Mucosa of descending colon (tissue), 3 donors: ENCODE measurements at regions not wholly inside any gene's neighbourhood (a gene's known extent, or its start where the extent isn't known, plus 50 kb on each side); places are given as distances from the start of the nearest gene placed in this dataset.
"Not testable (repeated sequence)": the region's sequence is repeated elsewhere in the genome, so short reads cannot be mapped to it uniquely, and the experiment has no call there.

ENCODE experiments used
- ATAC-seq: fragments of 200-7000 bp; cut with Tn5 transposase; one replicate; pipeline ENCODE4 v1.9.1; 2020; ENCODE audit warnings: mild to moderate bottlenecking, moderate library complexity
- DNase-seq, 3 donors: peaks; one replicate each; pipeline ENCODE4 v3.0.0-alpha.2; 2020
- H3K36me3 ChIP-seq: fragments of 200-600 bp; one replicate; pipeline ENCODE4 v1.8.0; 2021; ENCODE audit warnings: low read depth, mild to moderate bottlenecking
- H3K4me1 ChIP-seq: fragments of 200-600 bp; one replicate; pipeline ENCODE4 v1.8.0; 2021; ENCODE audit warnings: low read depth, mild to moderate bottlenecking
- H3K4me3 ChIP-seq: fragments of 200-600 bp; one replicate; pipeline ENCODE4 v1.8.0; 2021; ENCODE audit warnings: mild to moderate bottlenecking
- H3K9me3 ChIP-seq: fragments of 200-600 bp; one replicate; pipeline ENCODE4 v1.8.0; 2021; ENCODE audit warnings: mild to moderate bottlenecking
- intact Hi-C, 2 donors: fragments of 100-400 bp; cut with DNase I in 1 of 2; cut with micrococcal nuclease in 1 of 2; formaldehyde crosslinking; loops; one replicate each; pipeline versions ENCODE4 v1.11.0 to v1.11.1; 2022; cut with DNase I, micrococcal nuclease
- TF ChIP-seq, protein P1 (sequence below): fragments of 200-600 bp; IDR thresholded peaks from one replicate; pipeline ENCODE4 v1.8.0; 2022; ENCODE audit warnings: antibody characterized with exemption, mild to moderate bottlenecking
- donor health status: DM: no; HTN: no; CAD: no; lungs with moderate emphysema.
- donor health status: DM: no; HTN: no; CAD: no.
- donor health status: DM: no; HTN: yes; CAD: no.

DNA sequence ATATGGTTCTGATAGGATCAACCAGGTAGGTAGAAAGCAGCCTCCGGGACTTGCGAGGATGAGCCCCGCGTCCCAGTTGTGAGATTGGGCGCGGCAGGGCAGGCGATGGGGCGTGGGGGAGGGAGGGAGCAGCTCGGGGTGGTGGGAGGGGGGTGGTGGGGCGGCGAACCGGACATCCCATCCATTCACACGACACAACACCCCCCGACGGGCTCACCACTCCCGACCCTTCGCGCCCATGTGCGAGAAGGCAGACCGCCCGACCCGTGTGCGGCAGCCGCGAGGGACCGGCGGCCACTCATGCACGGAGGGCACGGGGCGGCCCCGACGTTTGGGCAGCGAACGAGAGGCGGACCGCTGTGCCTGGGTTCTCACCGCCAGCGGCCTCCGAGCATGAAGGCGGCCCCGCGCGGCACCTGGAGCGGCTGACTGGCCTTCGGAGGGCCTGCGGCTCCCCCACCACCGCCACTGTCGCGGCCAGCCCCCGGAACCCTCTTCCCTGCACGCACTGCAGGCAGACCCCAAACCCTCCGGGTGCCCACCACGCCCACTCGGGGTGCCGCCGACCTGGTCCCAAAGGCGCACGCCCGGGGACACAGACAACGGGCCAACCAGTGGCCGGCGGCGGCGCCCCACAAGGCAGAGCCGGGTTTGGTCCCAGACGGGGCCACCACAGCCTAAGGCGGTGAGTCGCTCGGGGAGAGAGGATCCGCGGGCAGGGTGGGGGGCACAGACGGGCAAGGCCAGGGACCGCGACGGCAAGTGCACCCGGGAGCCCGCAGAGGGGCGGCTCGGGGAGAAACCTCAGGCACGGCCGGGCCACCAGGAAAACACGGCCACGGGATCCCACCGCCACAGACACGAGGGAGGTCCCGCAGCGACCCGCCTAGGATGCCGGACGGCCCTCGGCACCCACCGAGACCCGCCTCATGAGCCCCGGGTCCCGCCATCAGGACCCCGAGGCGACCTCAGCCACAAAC, 769.2 kb upstream of the DEFB115 start:
- TF ChIP-seq, protein P1, sequence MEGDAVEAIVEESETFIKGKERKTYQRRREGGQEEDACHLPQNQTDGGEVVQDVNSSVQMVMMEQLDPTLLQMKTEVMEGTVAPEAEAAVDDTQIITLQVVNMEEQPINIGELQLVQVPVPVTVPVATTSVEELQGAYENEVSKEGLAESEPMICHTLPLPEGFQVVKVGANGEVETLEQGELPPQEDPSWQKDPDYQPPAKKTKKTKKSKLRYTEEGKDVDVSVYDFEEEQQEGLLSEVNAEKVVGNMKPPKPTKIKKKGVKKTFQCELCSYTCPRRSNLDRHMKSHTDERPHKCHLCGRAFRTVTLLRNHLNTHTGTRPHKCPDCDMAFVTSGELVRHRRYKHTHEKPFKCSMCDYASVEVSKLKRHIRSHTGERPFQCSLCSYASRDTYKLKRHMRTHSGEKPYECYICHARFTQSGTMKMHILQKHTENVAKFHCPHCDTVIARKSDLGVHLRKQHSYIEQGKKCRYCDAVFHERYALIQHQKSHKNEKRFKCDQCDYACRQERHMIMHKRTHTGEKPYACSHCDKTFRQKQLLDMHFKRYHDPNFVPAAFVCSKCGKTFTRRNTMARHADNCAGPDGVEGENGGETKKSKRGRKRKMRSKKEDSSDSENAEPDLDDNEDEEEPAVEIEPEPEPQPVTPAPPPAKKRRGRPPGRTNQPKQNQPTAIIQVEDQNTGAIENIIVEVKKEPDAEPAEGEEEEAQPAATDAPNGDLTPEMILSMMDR, result no peak
- H3K9me3 ChIP-seq, result peaks cover 64% of the 10 kb centered on the region
- DNase-seq (peak in 1 of 3 donors; percentile 38), ATAC-seq (no peak)
- intact Hi-C loops, result no loop called here
- H3K4me3 ChIP-seq, result no peak overlapping the region
- no peaks in the 10 kb centered on the region for H3K4me1 ChIP-seq
- no peaks in the 10 kb centered on the region for H3K36me3 ChIP-seq

DNA sequence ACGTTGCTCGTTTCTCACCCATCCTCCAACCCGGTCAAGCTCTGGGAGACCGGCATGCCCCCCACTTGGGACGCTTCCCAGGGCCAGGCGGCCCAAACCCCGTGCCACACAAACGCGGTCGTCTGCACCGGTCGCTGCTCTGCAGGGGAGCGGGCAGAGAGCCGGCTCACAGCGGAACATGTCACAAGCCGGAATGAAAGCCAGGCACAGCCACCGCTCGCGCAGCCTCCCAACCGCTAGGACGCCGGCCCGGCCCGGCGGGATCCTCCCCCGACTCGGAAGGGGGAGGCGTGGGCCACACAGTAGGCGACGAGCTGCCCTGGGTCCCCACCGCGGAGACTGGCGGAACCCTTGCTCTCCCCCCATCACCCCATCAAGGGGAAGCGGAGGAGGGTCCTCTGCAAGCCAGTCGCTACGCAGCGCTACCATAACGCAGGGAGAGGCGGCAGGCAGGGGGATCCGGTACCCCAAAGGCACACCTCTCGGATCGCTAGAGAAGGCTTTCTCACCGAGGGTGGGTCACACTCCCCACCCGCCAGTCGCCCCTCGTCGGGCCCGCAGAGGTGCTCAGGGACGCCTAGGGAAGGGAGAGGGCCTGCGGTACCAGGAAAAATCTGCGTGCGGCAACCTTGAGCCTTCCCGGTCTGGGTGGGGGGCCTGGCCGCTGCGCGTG, 768.4 kb upstream of the DEFB115 start:
- peaks cover 61% of the 10 kb centered on the region for H3K9me3 ChIP-seq

DNA sequence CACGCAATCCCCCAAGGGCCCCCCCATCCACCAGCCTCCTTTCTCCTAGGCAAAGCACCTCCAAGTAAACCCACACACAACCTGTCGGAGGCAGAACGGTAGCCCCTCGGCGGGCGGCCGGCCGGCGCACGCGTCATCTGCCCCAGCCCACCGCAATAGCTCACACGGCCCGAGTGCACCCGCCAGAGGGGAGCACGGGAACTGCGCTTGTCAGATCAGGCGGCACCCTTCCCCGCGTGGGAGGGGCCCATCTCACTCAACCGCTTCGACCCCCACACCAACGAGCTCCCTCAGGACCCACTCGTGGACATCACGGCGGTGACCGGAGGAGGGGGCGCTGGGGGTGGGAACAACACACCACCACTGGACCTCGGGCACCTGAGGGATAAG, 767.9 kb upstream of the DEFB115 start:
- H3K4me3 ChIP-seq, result no peak overlapping the region

More for the DNA sequence above, 768.4 kb upstream of the DEFB115 start:
- no peaks in the 10 kb centered on the region for H3K36me3 ChIP-seq
- intact Hi-C loops, result no loop called here
- no peaks in the 10 kb centered on the region for H3K4me1 ChIP-seq
- H3K4me3 ChIP-seq, result no peak overlapping the region
- TF ChIP-seq, protein P1, result no peak
- DNase-seq, result peak in 1 of 3 donors; percentile 43
- ATAC-seq, result no peak

DNA sequence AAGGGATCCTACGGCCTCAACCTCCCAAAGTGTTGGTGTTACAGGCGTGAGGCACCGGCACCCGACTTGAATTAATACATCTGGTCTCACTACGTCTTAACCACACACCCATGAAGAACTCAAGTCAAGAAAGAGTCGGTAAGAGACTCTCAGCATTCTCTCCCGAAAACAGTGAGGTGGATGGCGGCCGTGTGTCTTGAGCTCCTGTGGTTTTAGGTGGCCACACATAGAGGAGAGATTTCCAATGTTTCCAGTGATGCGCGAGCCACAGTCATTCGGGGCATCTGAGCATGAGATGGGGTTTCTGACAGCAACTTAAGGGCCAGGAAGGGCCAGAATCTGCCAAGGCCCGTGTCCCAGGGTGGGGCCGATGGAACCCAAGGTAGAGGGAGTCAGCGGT, 766.4 kb upstream of the DEFB115 start:
- Histone ChIP-seq H3K4me1 (no peaks in the 10 kb centered on the region), H3K4me3 (no peak overlapping the region), H3K9me3 (peaks cover 42% of the 10 kb centered on the region), H3K36me3 (no peaks in the 10 kb centered on the region)
- TF ChIP-seq, protein P1, result no peak
- no peak for DNase-seq
- no peak for ATAC-seq
- intact Hi-C loops, result no loop called here

More for the DNA sequence above, 767.9 kb upstream of the DEFB115 start:
- TF ChIP-seq, protein P1, result no peak
- no peak for ATAC-seq
- intact Hi-C loops, result no loop called here
- peak in 1 of 3 donors; percentile 29 for DNase-seq
- H3K9me3 ChIP-seq, result peaks cover 57% of the 10 kb centered on the region
- no peaks in the 10 kb centered on the region for H3K4me1 ChIP-seq
- no peaks in the 10 kb centered on the region for H3K36me3 ChIP-seq

DNA sequence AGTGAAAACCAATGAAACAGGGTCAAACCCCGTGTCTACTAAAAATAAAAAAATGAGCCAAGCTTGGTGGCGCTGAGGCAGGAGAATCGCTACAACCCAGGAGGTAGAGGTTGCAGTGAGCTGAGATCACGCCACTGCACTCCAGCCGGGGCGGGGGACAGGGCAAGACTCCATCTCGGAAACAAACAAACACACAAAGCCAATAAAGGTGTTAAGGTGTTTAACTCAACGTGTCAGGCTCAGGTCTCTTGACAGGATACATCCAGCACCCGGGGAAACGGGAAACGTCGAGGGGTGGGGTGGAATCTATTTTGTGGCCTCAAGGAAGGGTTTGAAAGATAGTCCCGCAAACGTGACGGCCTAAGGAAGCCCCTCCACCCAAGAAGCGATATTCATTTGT, 760.8 kb upstream of the DEFB115 start:
- H3K4me3 ChIP-seq, H3K36me3 ChIP-seq, ATAC-seq, H3K4me1 ChIP-seq, H3K9me3 ChIP-seq, intact Hi-C loops, DNase-seq: not testable (repeated sequence)

DNA sequence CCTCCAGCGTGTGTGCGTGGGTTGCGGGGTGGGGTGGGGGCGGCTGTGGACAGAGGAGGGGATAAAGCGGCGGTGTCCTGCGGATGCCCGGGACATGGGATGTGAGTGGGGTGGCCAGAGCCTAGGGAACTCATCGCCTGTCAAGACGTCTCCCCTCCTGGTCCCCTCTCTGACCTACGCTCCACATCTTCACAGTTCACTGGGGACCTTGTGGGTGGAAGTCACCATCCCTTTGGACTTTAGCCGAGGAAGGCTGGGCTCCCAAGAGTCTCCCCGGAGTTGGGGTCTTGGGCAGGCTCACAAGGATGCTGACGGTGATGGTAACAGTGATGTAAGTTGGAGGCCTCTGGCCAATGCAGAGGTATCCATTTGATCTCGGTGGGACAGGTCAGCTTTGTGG, 760.3 kb upstream of the DEFB115 start:
- H3K4me1 ChIP-seq, ATAC-seq, H3K36me3 ChIP-seq, intact Hi-C loops, DNase-seq, H3K9me3 ChIP-seq, H3K4me3 ChIP-seq: not testable (repeated sequence)
